RWPE2 (cell line): ENCODE measurements at regions not wholly inside any gene's neighbourhood (a gene's known extent, or its start where the extent isn't known, plus 50 kb on each side); places are given as distances from the start of the nearest gene placed in this dataset.

Experiments
- ATAC-seq: fragments of 200-7000 bp; cut with Tn5 transposase; 3 replicates; pipeline ENCODE4 v1.9.1; 2021; ENCODE audit warnings: low read depth
- DNase-seq: peaks from one replicate; pipeline ENCODE4 v3.0.0-alpha.2; 2020; ENCODE audit warnings: low spot score
- H3K27ac ChIP-seq: fragments of 450-650 bp; 2 replicates; pipeline ENCODE4 v1.5.1; 2017; ENCODE audit warnings: mild to moderate bottlenecking; ENCODE audit not compliant: poor library complexity, severe bottlenecking
- H3K27me3 ChIP-seq: fragments of 250-450 bp; sonication (Bioruptor Pico); 2 replicates; pipeline ENCODE4 v1.5.1; 2021; ENCODE audit warnings: mild to moderate bottlenecking, moderate library complexity; ENCODE audit not compliant: insufficient read depth, poor library complexity, severe bottlenecking
- H3K36me3 ChIP-seq: fragments of 250-450 bp; sonication (Bioruptor Pico); 2 replicates; pipeline ENCODE4 v1.5.1; 2020; ENCODE audit warnings: low read depth, mild to moderate bottlenecking, moderate library complexity
- H3K4me1 ChIP-seq: fragments of 250-450 bp; sonication (Bioruptor Pico); 2 replicates; pipeline ENCODE4 v1.5.1; 2021; ENCODE audit warnings: mild to moderate bottlenecking, moderate library complexity; ENCODE audit not compliant: insufficient read depth, poor library complexity, severe bottlenecking
- H3K4me3 ChIP-seq: fragments of 250-450 bp; sonication (Bioruptor Pico); 2 replicates; pipeline ENCODE4 v1.5.1; 2021; ENCODE audit warnings: mild to moderate bottlenecking, moderate library complexity; ENCODE audit not compliant: severe bottlenecking
- H3K9me3 ChIP-seq: fragments of 250-450 bp; sonication (Bioruptor Pico); 2 replicates; pipeline ENCODE4 v1.5.1; 2021; ENCODE audit warnings: mild to moderate bottlenecking, moderate library complexity; ENCODE audit not compliant: severe bottlenecking
- CTCF ChIP-seq: fragments of 450-650 bp; IDR thresholded peaks from one replicate; pipeline ENCODE4 v1.5.1; 2017; ENCODE audit warnings: mild to moderate bottlenecking, moderate library complexity; ENCODE audit not compliant: poor library complexity, severe bottlenecking

- no peaks in the 10 kb centered on the region for H3K4me1 ChIP-seq
- H3K9me3 ChIP-seq: peaks cover 3% of the 10 kb centered on the region
- DNase-seq (no peak), ATAC-seq (no peak)
- TF ChIP-seq CTCF: no peak
- no peak overlapping the region for H3K4me3 ChIP-seq
- H3K27ac ChIP-seq: no peak overlapping the region
- no peaks in the 10 kb centered on the region for H3K27me3 ChIP-seq
- no peaks in the 10 kb centered on the region for H3K36me3 ChIP-seq
These were observed 140.3 kb upstream of the MCHR2 start for GRCh38 chr6:100134297-100134696.

GRCh38 chr6:100132005-100132404 lies 138.0 kb upstream of the MCHR2 start:
- H3K4me1 ChIP-seq: no peaks in the 10 kb centered on the region
- ATAC-seq (no peak), DNase-seq (no peak)
- TF ChIP-seq CTCF: no peak
- no peak overlapping the region for H3K4me3 ChIP-seq
- H3K9me3 ChIP-seq: peaks cover 3% of the 10 kb centered on the region
- H3K36me3 ChIP-seq: no peaks in the 10 kb centered on the region
- no peak overlapping the region for H3K27ac ChIP-seq
- H3K27me3 ChIP-seq: no peaks in the 10 kb centered on the region

GRCh38 chr6:100130630-100131029 lies 136.6 kb upstream of the MCHR2 start:
- Histone ChIP-seq H3K4me3 (no peak overlapping the region), H3K27me3 (no peaks in the 10 kb centered on the region)

GRCh38 chr6:100126790-100127484 lies 132.9 kb upstream of the MCHR2 start:
- H3K36me3 ChIP-seq: no peaks in the 10 kb centered on the region
- H3K4me3 ChIP-seq: no peak overlapping the region
- H3K27me3 ChIP-seq: no peaks in the 10 kb centered on the region
- no peak overlapping the region for H3K27ac ChIP-seq
- H3K9me3 ChIP-seq: peaks cover 3% of the 10 kb centered on the region
- DNase-seq (no peak), ATAC-seq (0 out of 3 replicates have a peak, but pooled peaks have one; percentile 19)
- H3K4me1 ChIP-seq: no peaks in the 10 kb centered on the region
- peak; percentile 21 for TF ChIP-seq CTCF

More at GRCh38 chr6:100130630-100131029, 136.6 kb upstream of the MCHR2 start:
- no peak for TF ChIP-seq CTCF
- ATAC-seq: no peak
- Histone ChIP-seq H3K36me3 (no peaks in the 10 kb centered on the region), H3K27ac (no peak overlapping the region), H3K4me1 (no peaks in the 10 kb centered on the region), H3K9me3 (peaks cover 3% of the 10 kb centered on the region)
- no peak for DNase-seq
